ENCODE measurements at regions not wholly inside any gene's neighbourhood (a gene's known extent, or its start where the extent isn't known, plus 50 kb on each side); places are given as distances from the start of the nearest gene placed in this dataset.

DNA sequence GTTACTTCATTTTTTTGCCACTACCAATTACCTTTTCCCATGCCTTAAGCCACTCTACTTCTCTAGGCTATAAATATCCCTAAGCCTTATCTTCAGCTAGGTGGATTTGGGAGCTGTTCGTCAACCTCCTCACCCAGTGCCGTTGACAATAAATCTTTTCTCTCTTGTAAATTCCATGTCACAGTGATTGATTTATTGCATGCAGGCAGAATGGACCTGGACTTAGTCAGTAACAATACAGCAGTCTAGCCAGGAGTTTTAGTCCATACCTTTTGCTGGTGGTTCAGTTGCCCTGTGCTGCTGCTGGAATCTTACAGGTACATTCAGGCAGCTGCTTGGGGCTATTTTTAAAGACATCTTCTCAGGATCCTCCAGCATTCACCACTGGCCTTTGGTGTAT lies 350.5 kb upstream of the NRG3 start:
- H3K4me3 ChIP-seq (ENCODE audit: low read depth, low read length), result no peak overlapping the region
- H3K79me2 ChIP-seq, result no peaks in the 10 kb centered on the region
- no peaks in the 10 kb centered on the region for H3K27me3 ChIP-seq (ENCODE audit: control insufficient read depth, insufficient read depth, low read length)
- no peaks in the 10 kb centered on the region for H3K9me3 ChIP-seq (ENCODE audit: control insufficient read depth, low read length)
- H3K27ac ChIP-seq, result no peak overlapping the region
- no peaks in the 10 kb centered on the region for H3K4me1 ChIP-seq
- no peaks in the 10 kb centered on the region for H3K36me3 ChIP-seq (ENCODE audit: control insufficient read depth, insufficient read depth, low read length)
- H3K4me2 ChIP-seq (ENCODE audit: low read length), result no peak overlapping the region
- TF ChIP-seq, protein P1, sequence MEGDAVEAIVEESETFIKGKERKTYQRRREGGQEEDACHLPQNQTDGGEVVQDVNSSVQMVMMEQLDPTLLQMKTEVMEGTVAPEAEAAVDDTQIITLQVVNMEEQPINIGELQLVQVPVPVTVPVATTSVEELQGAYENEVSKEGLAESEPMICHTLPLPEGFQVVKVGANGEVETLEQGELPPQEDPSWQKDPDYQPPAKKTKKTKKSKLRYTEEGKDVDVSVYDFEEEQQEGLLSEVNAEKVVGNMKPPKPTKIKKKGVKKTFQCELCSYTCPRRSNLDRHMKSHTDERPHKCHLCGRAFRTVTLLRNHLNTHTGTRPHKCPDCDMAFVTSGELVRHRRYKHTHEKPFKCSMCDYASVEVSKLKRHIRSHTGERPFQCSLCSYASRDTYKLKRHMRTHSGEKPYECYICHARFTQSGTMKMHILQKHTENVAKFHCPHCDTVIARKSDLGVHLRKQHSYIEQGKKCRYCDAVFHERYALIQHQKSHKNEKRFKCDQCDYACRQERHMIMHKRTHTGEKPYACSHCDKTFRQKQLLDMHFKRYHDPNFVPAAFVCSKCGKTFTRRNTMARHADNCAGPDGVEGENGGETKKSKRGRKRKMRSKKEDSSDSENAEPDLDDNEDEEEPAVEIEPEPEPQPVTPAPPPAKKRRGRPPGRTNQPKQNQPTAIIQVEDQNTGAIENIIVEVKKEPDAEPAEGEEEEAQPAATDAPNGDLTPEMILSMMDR (IDR thresholded peaks at IDR 0.05), result no peak
- H2AFZ ChIP-seq, result no peak overlapping the region
- no peak overlapping the region for H3K9ac ChIP-seq

DNA sequence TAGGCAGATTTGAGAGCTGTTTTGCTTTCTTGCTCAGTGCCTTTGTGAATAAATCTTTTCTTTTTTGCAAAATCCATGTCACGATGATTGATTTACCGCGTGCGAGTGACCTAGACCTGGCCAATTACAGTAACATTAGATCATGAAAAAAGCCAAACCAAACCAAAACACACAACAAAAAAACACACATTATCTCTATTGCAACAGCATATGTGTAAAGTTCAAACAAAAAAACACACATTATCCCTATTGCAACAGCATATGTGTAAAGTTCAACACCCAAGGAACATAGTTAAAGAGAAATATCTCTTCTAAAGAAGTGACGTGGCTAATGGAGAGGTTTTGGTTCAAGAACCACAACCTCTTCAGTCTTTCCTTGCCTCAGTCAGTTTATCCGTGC lies 342.6 kb upstream of the NRG3 start:
- Histone ChIP-seq H3K9ac (no peak overlapping the region), H3K4me1 (no peaks in the 10 kb centered on the region), H3K79me2 (no peaks in the 10 kb centered on the region), H3K9me3 (ENCODE audit: control insufficient read depth, low read length) (no peaks in the 10 kb centered on the region), H3K27ac (no peak overlapping the region), H3K27me3 (ENCODE audit: control insufficient read depth, insufficient read depth, low read length) (no peaks in the 10 kb centered on the region), H3K4me3 (ENCODE audit: low read depth, low read length) (no peak overlapping the region), H3K4me2 (ENCODE audit: low read length) (no peak overlapping the region), H2AFZ (no peak overlapping the region), H3K36me3 (ENCODE audit: control insufficient read depth, insufficient read depth, low read length) (no peaks in the 10 kb centered on the region)
- TF ChIP-seq, protein P1 (IDR thresholded peaks at IDR 0.05), result no peak

DNA sequence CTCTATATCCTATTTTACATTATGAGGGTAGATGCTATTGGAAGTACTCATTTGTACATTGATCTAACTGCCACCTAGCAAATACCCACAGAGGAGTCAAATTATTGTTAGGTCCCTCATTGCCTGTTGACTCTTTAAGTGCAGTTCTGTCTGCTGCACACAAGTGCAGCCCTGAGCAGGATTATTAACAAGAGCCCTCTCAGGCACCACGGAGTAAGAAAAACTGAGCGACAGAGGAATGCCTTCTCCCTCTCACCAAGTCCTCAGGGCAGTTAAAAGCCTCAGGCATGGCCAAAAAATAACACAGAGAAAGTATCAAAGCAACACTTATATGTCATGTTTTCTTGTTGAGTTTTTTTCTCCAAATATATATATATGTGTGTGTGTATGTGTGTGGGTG lies 340.0 kb upstream of the NRG3 start:
- Histone ChIP-seq H3K4me3 (ENCODE audit: low read depth, low read length) (no peak overlapping the region), H3K27ac (no peak overlapping the region), H2AFZ (no peak overlapping the region), H3K4me2 (ENCODE audit: low read length) (no peak overlapping the region), H3K36me3 (ENCODE audit: control insufficient read depth, insufficient read depth, low read length) (no peaks in the 10 kb centered on the region), H3K9ac (no peak overlapping the region), H3K9me3 (ENCODE audit: control insufficient read depth, low read length) (no peaks in the 10 kb centered on the region), H3K27me3 (ENCODE audit: control insufficient read depth, insufficient read depth, low read length) (no peaks in the 10 kb centered on the region), H3K79me2 (no peaks in the 10 kb centered on the region), H3K4me1 (no peaks in the 10 kb centered on the region)
- TF ChIP-seq, protein P1 (IDR thresholded peaks at IDR 0.05), result no peak

DNA sequence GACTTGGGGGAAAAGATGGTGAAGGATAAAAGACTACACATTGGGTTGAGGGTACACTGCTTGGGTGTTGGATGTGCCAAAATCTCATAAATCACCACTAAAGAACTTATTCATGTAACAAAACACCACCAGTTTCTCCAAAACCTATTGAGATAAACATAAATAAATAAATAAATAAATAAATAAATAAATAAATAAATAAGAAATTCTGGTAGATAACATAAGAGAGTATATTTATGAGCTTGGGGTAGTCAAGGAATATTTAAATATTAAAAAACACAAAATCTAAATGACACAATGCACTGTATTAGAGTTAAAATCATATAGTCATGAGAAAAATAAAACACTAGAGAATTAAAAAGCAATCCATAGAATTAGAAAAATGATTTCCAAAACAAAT lies 333.5 kb upstream of the NRG3 start:
- Histone ChIP-seq H3K36me3 (ENCODE audit: control insufficient read depth, insufficient read depth, low read length) (no peaks in the 10 kb centered on the region), H3K4me2 (ENCODE audit: low read length) (no peak overlapping the region), H3K27me3 (ENCODE audit: control insufficient read depth, insufficient read depth, low read length) (no peaks in the 10 kb centered on the region), H3K4me3 (ENCODE audit: low read depth, low read length) (no peak overlapping the region), H3K9me3 (ENCODE audit: control insufficient read depth, low read length) (no peaks in the 10 kb centered on the region), H3K4me1 (no peaks in the 10 kb centered on the region), H3K79me2 (no peaks in the 10 kb centered on the region), H3K9ac (no peak overlapping the region), H3K27ac (no peak overlapping the region), H2AFZ (no peak overlapping the region)
- TF ChIP-seq, protein P1 (IDR thresholded peaks at IDR 0.05), result no peak

DNA sequence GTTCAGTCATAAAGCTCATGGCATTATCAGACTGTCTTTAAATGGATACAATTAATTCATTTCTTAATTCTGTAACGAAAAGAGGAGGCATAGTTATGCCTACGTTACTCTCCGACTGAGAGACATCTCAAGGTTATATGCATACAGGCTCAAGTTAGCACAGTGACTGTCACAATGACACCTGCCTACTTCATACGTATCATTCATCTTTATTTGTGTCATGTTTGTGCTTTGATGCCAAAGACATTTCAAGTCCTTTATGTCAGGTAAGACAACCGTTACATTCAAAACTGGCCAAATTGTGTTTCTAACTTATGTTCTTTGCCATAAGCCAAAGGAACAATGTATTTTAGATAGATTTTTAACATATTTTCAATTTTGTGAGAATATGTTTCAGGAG lies 328.8 kb upstream of the NRG3 start:
- Histone ChIP-seq H3K9ac (no peak overlapping the region), H3K4me1 (no peaks in the 10 kb centered on the region), H3K79me2 (no peaks in the 10 kb centered on the region), H3K27me3 (ENCODE audit: control insufficient read depth, insufficient read depth, low read length) (no peaks in the 10 kb centered on the region), H3K9me3 (ENCODE audit: control insufficient read depth, low read length) (no peaks in the 10 kb centered on the region), H2AFZ (no peak overlapping the region), H3K36me3 (ENCODE audit: control insufficient read depth, insufficient read depth, low read length) (no peaks in the 10 kb centered on the region), H3K4me2 (ENCODE audit: low read length) (no peak overlapping the region), H3K4me3 (ENCODE audit: low read depth, low read length) (no peak overlapping the region), H3K27ac (no peak overlapping the region)
- TF ChIP-seq, protein P1 (IDR thresholded peaks at IDR 0.05), result no peak
